Psoas muscle (tissue), 7 donors: ENCODE measurements at regions not wholly inside any gene's neighbourhood (a gene's known extent, or its start where the extent isn't known, plus 50 kb on each side); places are given as distances from the start of the nearest gene placed in this dataset.
A peak's percentile ranks its signal among the peaks of the same experiment; 100 is the strongest.

ENCODE experiments used
- ATAC-seq, 4 donors: fragments of 200-7000 bp; cut with Tn5 transposase; one replicate each; pipeline ENCODE4 v1.9.1; 2020; ENCODE audit warnings: moderate library complexity in 3 of 4, mild to moderate bottlenecking in 2 of 4
- DNase-seq, 2 donors: peaks; one replicate each; pipeline ENCODE4 v3.0.0-alpha.2; 2020
- H3K27ac ChIP-seq: fragments of 200-600 bp; one replicate; pipeline ENCODE4 v1.8.0; 2022
- H3K27me3 ChIP-seq, 3 donors: fragments of 200-600 bp in 1 of 3; one replicate each; pipeline versions ENCODE4 v1.6.1 to v1.8.0; 2013 to 2022; ENCODE audit warnings: low read length in 2 of 3, mild to moderate bottlenecking in 2 of 3, moderate library complexity in 1 of 3; ENCODE audit not compliant: insufficient read depth in 3 of 3
- H3K36me3 ChIP-seq, 2 donors: fragments of 200-600 bp in 1 of 2; one replicate each; pipeline versions ENCODE4 v1.6.1 to v1.8.0; 2013 to 2022; ENCODE audit warnings: low read depth in 1 of 2, mild to moderate bottlenecking in 1 of 2, moderate library complexity in 1 of 2; ENCODE audit not compliant: insufficient read depth in 1 of 2
- H3K4me1 ChIP-seq: fragments of 200-600 bp; one replicate; pipeline ENCODE4 v1.8.0; 2022
- H3K4me3 ChIP-seq: fragments of 200-600 bp; one replicate; pipeline ENCODE4 v1.8.0; 2022; ENCODE audit warnings: mild to moderate bottlenecking
- H3K9me3 ChIP-seq: fragments of 200-600 bp; one replicate; pipeline ENCODE4 v1.8.0; 2022
- WGBS, 3 donors: extraction: QIAGEN DNeasy Blood & Tissue Kit; methylation state at CpG; one replicate each; pipeline versions ENCODE4 v1.1.6 to v1.1.7; 2013; 5-methylcytosine and 5-hydroxymethylcytosine counted together
- intact Hi-C, 2 donors: fragments of 100-400 bp; cut with DNase I; formaldehyde crosslinking; loops; one replicate each; pipeline versions ENCODE4 v1.11.0 to v1.14.2; 2022
- TF ChIP-seq, protein P1 (sequence below): fragments of 200-600 bp; IDR thresholded peaks from one replicate; pipeline ENCODE4 v1.8.0; 2022; ENCODE audit warnings: antibody characterized with exemption
- donor health status: healthy with polysubstance abuse.
- donor health status: DM: no; HTN: no; CAD: no; lungs with moderate emphysema.
- donor health status: Bipolar disorder and iron deficiency.
- donor health status: healthy.
- donor health status: DM: yes; HTN: yes; CAD: no.
- donor health status: DM: no; HTN: no; CAD: no.
- donor health status: DM: yes; HTN: yes; CAD: no.

DNA sequence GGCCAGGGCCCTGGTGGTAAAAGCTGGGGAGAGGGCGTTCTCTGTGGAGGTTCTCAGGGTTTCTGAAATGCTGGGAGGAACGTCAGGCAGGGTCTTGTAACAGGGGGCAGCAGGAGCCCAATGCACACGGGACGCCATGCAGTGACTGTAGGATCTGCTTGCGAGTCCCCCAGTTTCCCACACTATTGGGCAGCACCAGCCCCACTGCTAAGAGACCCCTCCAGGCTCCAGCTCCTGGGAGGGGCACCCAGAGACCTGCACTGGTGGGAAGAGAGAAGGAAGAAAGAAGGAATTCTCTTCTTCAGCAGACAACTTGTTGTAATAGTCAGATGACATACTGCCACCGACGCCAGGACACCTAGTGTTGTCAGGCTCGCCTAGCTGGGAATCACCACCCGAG, 55.2 kb upstream of the RNF7 start:
- no peak overlapping the region for H3K27ac ChIP-seq
- H3K27me3 ChIP-seq: no peaks in the 10 kb centered on the region
- 87 to 97% (median 92%) methylated on average over 9 of the region's 9 CpGs for WGBS, 3 donors
- DNase-seq (no peak), ATAC-seq (no peak)
- TF ChIP-seq, protein P1, sequence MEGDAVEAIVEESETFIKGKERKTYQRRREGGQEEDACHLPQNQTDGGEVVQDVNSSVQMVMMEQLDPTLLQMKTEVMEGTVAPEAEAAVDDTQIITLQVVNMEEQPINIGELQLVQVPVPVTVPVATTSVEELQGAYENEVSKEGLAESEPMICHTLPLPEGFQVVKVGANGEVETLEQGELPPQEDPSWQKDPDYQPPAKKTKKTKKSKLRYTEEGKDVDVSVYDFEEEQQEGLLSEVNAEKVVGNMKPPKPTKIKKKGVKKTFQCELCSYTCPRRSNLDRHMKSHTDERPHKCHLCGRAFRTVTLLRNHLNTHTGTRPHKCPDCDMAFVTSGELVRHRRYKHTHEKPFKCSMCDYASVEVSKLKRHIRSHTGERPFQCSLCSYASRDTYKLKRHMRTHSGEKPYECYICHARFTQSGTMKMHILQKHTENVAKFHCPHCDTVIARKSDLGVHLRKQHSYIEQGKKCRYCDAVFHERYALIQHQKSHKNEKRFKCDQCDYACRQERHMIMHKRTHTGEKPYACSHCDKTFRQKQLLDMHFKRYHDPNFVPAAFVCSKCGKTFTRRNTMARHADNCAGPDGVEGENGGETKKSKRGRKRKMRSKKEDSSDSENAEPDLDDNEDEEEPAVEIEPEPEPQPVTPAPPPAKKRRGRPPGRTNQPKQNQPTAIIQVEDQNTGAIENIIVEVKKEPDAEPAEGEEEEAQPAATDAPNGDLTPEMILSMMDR: no peak
- no peak overlapping the region for H3K4me3 ChIP-seq
- intact Hi-C loops: no loop called here
- H3K9me3 ChIP-seq: no peaks in the 10 kb centered on the region
- H3K36me3 ChIP-seq: no peaks in the 10 kb centered on the region
- peaks cover 6% of the 10 kb centered on the region for H3K4me1 ChIP-seq

DNA sequence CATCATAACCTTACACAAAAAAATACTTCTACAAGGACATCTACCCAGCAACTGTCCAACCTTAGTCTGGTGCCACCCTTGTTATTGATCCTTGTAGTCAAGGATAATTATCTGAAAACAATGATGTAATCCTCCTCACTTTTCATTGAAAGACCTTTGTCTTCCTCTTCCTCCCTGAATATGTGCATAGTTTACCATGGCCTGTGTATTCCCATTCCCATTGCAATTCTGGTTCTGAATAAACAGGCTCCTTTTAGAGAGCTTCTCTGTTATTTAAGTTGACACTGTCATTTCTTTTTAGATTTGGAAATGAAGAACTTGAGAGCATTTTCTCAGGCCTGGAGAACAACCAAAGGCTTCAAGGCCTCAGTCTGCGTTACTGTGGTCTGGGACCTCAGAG, 53.3 kb upstream of the RNF7 start:
- Histone ChIP-seq H3K4me1 (peaks cover 6% of the 10 kb centered on the region), H3K9me3 (no peaks in the 10 kb centered on the region), H3K27ac (no peak overlapping the region), H3K4me3 (no peak overlapping the region), H3K27me3 (no peaks in the 10 kb centered on the region), H3K36me3 (no peaks in the 10 kb centered on the region)
- DNase-seq (no peak), ATAC-seq (no peak)
- 87 to 97% (median 96%) methylated on average over 1 of the region's 1 CpG for WGBS, 3 donors
- intact Hi-C loops: no loop called here
- TF ChIP-seq, protein P1: no peak

DNA sequence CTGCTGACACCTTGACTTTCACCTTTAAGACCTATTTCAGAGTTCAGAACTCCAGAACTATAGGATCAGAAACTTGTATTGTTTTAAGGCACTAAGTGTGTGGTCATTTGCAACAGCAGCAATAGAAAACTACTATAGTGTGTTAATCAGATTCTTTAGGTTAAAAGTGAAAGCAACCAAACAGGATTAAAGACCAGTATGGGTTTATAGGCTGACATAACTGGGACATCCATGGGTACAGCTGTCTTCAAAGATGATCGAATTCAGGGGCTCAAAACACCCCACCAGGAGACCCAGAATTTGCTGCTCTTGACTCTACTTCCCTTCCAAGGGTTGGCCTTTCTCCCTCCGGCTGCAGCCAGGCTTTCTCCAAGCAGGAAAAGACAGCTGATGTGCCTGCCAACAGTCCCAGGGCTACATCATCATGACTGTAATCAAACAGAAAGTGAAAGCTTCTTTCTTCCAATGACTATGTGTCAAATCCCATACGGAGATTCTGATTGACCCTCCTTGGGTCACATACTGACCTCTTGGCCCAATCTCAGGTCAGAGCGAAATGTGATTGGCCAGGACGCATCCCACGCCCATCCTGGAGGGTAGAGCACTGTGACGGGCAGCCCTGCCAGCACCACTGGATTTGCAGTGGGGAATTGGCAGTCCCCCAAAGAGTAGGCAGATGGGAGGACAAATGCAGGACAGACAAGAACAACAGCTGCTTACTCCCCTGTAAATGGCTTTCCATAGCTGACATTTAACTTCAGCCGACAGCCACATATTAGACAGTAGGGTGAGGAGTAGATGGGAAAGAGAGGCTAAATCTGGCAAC, 51.4 kb upstream of the RNF7 start:
- TF ChIP-seq, protein P1: no peak
- intact Hi-C loops: no loop called here
- peaks cover 6% of the 10 kb centered on the region for H3K4me1 ChIP-seq
- peak; percentile 83 to 94 (median 90) for ATAC-seq
- no peaks in the 10 kb centered on the region for H3K27me3 ChIP-seq
- H3K36me3 ChIP-seq: no peaks in the 10 kb centered on the region
- peak overlapping the region; percentile 57 for H3K4me3 ChIP-seq
- 5 to 8% (median 7%) methylated on average over 8 of the region's 8 CpGs for WGBS, 3 donors
- no peaks in the 10 kb centered on the region for H3K9me3 ChIP-seq
- peak; percentile 67 to 71 for DNase-seq
- H3K27ac ChIP-seq: peak overlapping the region; percentile 53
